ENCODE measurements at regions not wholly inside any gene's neighbourhood (a gene's known extent, or its start where the extent isn't known, plus 50 kb on each side); places are given as distances from the start of the nearest gene placed in this dataset.
A peak's percentile ranks its signal among the peaks of the same experiment; 100 is the strongest.

- Mint-ChIP-seq H3K27me3 (ENCODE audit: unreplicated experiment) (no peaks in the 10 kb centered on the region), H3K9me3 (ENCODE audit: unreplicated experiment) (no peaks in the 10 kb centered on the region), H3K27ac (ENCODE audit: unreplicated experiment) (no peak overlapping the region), H3K4me1 (ENCODE audit: unreplicated experiment) (no peaks in the 10 kb centered on the region), H3K4me3 (ENCODE audit: unreplicated experiment) (no peak overlapping the region), H3K36me3 (ENCODE audit: unreplicated experiment) (no peaks in the 10 kb centered on the region)
- TF ChIP-seq, protein P1, sequence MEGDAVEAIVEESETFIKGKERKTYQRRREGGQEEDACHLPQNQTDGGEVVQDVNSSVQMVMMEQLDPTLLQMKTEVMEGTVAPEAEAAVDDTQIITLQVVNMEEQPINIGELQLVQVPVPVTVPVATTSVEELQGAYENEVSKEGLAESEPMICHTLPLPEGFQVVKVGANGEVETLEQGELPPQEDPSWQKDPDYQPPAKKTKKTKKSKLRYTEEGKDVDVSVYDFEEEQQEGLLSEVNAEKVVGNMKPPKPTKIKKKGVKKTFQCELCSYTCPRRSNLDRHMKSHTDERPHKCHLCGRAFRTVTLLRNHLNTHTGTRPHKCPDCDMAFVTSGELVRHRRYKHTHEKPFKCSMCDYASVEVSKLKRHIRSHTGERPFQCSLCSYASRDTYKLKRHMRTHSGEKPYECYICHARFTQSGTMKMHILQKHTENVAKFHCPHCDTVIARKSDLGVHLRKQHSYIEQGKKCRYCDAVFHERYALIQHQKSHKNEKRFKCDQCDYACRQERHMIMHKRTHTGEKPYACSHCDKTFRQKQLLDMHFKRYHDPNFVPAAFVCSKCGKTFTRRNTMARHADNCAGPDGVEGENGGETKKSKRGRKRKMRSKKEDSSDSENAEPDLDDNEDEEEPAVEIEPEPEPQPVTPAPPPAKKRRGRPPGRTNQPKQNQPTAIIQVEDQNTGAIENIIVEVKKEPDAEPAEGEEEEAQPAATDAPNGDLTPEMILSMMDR (IDR thresholded peaks at IDR 0.05): no peak
- no peak for DNase-seq (ENCODE audit: extremely low spot score, unreplicated experiment)
Measured at GRCh38 chr12:14164266-14164665, 182.9 kb upstream of the GRIN2B start.

GRCh38 chr12:14167005-14167628, 185.7 kb upstream of the GRIN2B start:
- Mint-ChIP-seq H3K27ac (ENCODE audit: unreplicated experiment) (no peak overlapping the region), H3K36me3 (ENCODE audit: unreplicated experiment) (no peaks in the 10 kb centered on the region), H3K4me1 (ENCODE audit: unreplicated experiment) (no peaks in the 10 kb centered on the region), H3K9me3 (ENCODE audit: unreplicated experiment) (no peaks in the 10 kb centered on the region), H3K4me3 (ENCODE audit: unreplicated experiment) (no peak overlapping the region), H3K27me3 (ENCODE audit: unreplicated experiment) (no peaks in the 10 kb centered on the region)
- TF ChIP-seq, protein P1 (IDR thresholded peaks at IDR 0.05): peak; percentile 94
- DNase-seq (ENCODE audit: extremely low spot score, unreplicated experiment): no peak

DNA sequence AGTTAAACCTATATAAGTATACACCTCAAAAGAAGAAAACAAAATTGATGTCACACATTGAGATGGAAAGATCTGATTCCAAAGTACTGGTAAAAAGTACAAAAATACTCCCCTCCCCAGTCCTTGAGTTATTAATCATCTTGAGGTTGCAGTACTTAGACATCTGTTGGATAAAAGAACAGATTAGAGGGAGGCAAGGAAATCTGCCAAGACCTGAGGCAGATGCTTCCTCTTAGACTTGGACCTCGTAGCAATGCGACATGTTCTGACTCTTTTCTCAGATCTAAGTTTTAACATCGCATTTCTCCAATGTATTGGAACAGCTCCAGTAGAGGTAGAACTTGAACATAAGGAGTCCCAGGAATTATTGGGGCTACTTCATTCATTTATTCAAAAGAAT, 187.9 kb upstream of the GRIN2B start:
- H3K27me3 Mint-ChIP-seq (ENCODE audit: unreplicated experiment): no peaks in the 10 kb centered on the region
- H3K27ac Mint-ChIP-seq (ENCODE audit: unreplicated experiment): no peak overlapping the region
- TF ChIP-seq, protein P1 (IDR thresholded peaks at IDR 0.05): no peak
- no peak overlapping the region for H3K4me3 Mint-ChIP-seq (ENCODE audit: unreplicated experiment)
- H3K36me3 Mint-ChIP-seq (ENCODE audit: unreplicated experiment): no peaks in the 10 kb centered on the region
- no peak for DNase-seq (ENCODE audit: extremely low spot score, unreplicated experiment)
- H3K4me1 Mint-ChIP-seq (ENCODE audit: unreplicated experiment): no peaks in the 10 kb centered on the region
- H3K9me3 Mint-ChIP-seq (ENCODE audit: unreplicated experiment): no peaks in the 10 kb centered on the region

DNA sequence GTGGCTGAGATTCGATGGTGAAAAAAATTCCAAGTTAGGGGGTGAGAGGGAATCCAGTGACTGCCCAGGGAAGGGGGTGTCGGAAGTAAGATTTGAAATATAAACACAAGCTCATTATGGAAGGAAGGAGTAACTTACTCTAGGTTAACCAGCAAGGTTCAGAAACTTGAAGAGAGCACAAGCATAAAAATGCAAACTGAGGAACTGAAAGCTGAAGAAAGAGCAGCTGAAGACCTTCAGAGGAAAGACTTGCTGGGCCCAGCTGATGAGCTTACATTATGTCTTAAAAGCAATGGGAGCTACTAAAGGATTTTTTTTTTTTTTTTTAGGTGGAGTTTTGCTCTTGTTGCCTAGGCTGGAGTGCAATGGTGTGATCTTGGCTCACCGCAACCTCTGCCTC, 189.7 kb upstream of the GRIN2B start:
- TF ChIP-seq, protein P1 (IDR thresholded peaks at IDR 0.05): no peak
- Mint-ChIP-seq H3K27ac (ENCODE audit: unreplicated experiment) (no peak overlapping the region), H3K9me3 (ENCODE audit: unreplicated experiment) (no peaks in the 10 kb centered on the region), H3K27me3 (ENCODE audit: unreplicated experiment) (no peaks in the 10 kb centered on the region), H3K36me3 (ENCODE audit: unreplicated experiment) (no peaks in the 10 kb centered on the region), H3K4me3 (ENCODE audit: unreplicated experiment) (no peak overlapping the region), H3K4me1 (ENCODE audit: unreplicated experiment) (no peaks in the 10 kb centered on the region)
- no peak for DNase-seq (ENCODE audit: extremely low spot score, unreplicated experiment)

GRCh38 chr12:14175206-14175605, 190.3 kb upstream of the ATF7IP start:
- Mint-ChIP-seq H3K27ac (ENCODE audit: unreplicated experiment) (no peak overlapping the region), H3K9me3 (ENCODE audit: unreplicated experiment) (no peaks in the 10 kb centered on the region), H3K36me3 (ENCODE audit: unreplicated experiment) (no peaks in the 10 kb centered on the region), H3K4me3 (ENCODE audit: unreplicated experiment) (no peak overlapping the region), H3K4me1 (ENCODE audit: unreplicated experiment) (no peaks in the 10 kb centered on the region), H3K27me3 (ENCODE audit: unreplicated experiment) (no peaks in the 10 kb centered on the region)
- TF ChIP-seq, protein P1 (IDR thresholded peaks at IDR 0.05): no peak
- no peak for DNase-seq (ENCODE audit: extremely low spot score, unreplicated experiment)
